T follicular helper cell (primary cell): ENCODE measurements at regions not wholly inside any gene's neighbourhood (a gene's known extent, or its start where the extent isn't known, plus 50 kb on each side); places are given as distances from the start of the nearest gene placed in this dataset.
"Not testable (repeated sequence)": the region's sequence is repeated elsewhere in the genome, so short reads cannot be mapped to it uniquely, and the experiment has no call there.

Experiments used
- DNase-seq: peaks from one replicate; pipeline ENCODE4 v3.0.0-alpha.2; 2020; ENCODE audit warnings: low read depth

- DNase-seq, result no peak
Measured at GRCh38 chr6:97687916-97688315, 404.9 kb upstream of the MMS22L start.

- no peak for DNase-seq
Measured at GRCh38 chr6:97689078-97689754, 406.2 kb upstream of the MMS22L start.

DNA sequence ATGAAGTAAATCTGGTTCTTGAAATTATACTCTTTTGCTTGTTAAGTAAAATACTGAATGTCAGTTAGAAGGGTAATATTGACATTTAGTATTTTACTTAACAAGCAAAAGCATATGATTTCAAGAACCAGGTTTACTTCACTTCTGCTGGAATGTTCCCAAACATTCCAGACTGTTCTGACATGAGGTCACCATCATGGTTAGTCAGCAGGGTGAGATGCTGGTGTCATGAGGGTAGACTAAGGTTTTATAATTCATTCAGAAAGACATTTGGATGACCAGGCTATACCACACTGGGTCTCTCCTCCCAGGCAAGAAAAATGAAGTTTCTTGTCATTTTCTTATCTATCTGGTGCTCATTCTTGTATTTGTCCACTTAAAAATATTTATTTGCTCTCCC lies 414.4 kb upstream of the MMS22L start:
- no peak for DNase-seq

- no peak for DNase-seq
Measured at GRCh38 chr6:97701801-97702200, 418.8 kb upstream of the MMS22L start.

- DNase-seq, result no peak
Measured at GRCh38 chr6:97702248-97702647, 419.2 kb upstream of the MMS22L start.

DNA sequence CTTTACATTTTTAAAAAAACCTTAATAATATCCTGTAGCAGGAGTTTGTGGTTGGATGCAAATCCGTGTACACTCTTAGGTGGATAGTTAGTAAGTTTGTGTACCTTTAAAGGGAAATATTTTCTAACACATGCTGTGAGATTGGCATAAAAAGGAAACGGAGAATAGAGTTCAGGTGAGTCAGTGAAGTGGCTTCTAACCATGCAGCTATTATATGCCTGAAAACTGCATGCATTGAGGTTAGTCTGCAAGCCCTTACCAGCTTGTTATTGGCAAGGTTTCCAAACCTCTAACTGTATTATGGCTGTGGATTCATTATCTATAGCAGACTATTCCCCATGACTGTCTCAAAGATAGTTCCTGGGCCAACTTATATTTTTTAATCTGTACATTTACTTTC lies 420.6 kb upstream of the MMS22L start:
- no peak for DNase-seq

DNA sequence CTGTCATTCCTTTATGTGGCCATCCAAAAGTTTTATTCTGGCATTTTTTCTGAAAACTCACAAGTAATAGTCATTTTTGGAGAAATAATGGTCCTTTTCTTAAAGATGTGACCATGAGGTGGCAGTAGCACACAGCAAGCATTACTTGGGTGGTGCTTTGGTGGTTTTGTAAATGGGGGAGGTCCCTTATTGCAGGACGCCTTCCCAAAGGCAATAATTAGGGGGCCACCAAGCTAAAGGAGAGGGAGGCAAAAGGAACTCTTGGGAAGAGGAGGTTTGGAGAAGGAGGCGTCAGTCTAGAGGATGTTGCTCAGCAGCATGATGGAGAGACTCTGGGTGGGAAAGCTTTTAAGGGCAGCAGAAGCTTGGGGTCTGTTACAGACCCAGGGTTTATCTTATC lies 422.6 kb upstream of the MMS22L start:
- no peak for DNase-seq

DNA sequence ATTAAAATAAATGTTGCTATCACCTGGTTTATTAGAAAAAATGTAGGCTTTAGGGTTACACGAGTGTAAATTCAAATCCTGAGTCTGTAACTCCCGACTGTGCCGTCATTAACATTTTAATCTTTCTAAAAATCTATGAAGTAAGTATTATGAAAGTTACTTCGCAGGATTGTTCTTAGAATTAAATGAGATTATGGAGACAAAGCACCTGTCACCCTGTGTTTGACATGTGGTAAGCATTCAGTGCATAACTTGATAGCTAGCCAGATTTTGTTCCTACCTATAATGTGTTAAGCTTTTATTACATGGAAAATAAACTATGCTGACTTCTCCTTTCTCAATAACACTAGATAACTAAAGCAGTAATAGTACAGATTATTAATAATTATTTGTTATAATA lies 429.7 kb upstream of the MMS22L start:
- DNase-seq, result no peak

- no peak for DNase-seq
Measured at GRCh38 chr6:97714772-97715171, 431.8 kb upstream of the MMS22L start.

GRCh38 chr6:97717086-97717485 lies 434.1 kb upstream of the MMS22L start:
- no peak for DNase-seq

GRCh38 chr6:97726378-97726777 lies 443.4 kb upstream of the MMS22L start:
- DNase-seq, result no peak

- DNase-seq, result no peak
Measured at GRCh38 chr6:97732045-97732444, 449.0 kb upstream of the MMS22L start.

- no peak for DNase-seq
Measured at GRCh38 chr6:97757575-97757974, 474.6 kb upstream of the MMS22L start.

- no peak for DNase-seq
Measured at GRCh38 chr6:97765461-97765860, 482.4 kb upstream of the MMS22L start.

DNA sequence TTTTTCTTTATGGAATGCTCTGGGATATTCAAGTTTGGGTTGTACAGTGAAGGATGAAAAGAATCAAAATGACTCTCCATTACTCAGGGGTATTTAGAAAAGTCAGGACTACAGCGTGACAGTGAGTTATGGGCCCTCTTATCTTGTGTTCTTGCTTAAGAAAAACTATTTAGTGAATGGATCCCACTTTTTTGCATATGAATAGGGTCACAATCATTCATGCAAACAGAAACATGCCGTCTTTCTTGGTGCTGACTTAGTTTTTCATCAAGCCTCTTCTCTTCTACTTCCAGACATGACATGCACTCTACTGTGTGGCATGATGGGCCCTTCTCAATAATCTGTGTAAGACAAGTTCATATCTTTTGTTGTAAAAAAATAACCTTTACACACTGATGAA lies 488.4 kb upstream of the MMS22L start:
- no peak for DNase-seq

- no peak for DNase-seq
Measured at GRCh38 chr6:97775012-97775411, 492.0 kb upstream of the MMS22L start.

- DNase-seq, result no peak
Measured at GRCh38 chr6:97778290-97779038, 495.4 kb upstream of the MMS22L start.

GRCh38 chr6:97779039-97779766 lies 496.2 kb upstream of the MMS22L start:
- not testable (repeated sequence) for DNase-seq

- no peak for DNase-seq
Measured at GRCh38 chr6:97790926-97791590, 508.0 kb upstream of the MMS22L start.

GRCh38 chr6:97805596-97805995 lies 522.6 kb upstream of the MMS22L start:
- no peak for DNase-seq

DNA sequence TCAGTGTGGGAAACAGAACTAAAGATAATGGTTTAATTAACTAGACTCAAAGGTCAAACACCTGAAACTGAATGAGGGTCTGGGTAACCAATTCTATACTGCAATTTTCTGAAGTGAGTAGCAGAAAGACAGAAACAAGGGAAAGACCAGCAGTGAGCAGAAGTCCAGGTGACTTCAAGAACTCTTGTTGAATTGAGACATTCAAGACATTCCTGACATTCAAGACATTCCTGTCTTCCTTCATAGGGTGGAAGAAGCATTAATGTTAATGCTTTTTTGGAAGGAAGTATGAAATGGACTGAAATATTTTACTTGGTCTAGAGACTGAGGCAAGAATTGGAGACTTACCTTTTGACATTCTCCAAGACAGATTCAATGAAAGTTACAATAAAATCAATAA lies 529.9 kb upstream of the MMS22L start:
- DNase-seq, result no peak

DNA sequence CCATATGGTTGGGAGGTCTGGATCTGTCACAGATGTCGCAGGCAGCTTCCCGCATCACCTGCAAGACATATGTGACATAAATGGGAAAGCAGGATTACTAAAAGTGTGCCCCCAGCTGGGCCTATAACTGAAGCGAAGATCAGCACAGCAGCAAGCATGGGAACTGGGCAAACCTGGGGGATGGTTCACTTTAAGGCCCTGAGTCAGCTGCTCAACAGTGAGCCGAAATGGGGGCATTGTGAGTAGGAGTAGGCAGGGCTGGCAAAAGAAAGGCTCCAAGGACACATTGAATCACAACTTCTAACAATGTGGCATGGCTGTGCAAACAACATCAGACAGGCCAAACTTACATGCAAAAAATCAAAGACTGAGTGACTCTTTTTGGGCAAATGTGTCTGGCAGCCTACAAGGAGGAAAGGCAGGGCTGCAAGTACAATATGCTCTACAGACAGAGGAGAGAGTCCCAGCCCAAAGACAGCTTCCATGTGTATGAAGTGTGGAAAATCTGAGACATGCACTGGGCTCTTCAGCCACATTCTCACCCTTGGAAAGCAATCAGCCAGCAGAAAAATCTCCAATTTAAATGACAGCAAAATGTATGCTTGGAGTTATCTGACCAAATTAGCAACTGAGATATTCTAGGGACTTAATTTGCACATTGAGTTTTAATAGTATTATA lies 531.0 kb upstream of the MMS22L start:
- DNase-seq, result no peak
